Suprapubic skin (tissue), 3 donors: ENCODE measurements at regions not wholly inside any gene's neighbourhood (a gene's known extent, or its start where the extent isn't known, plus 50 kb on each side); places are given as distances from the start of the nearest gene placed in this dataset.

Experiments
- POLR2A ChIP-seq, 2 donors: fragments of 450-650 bp; IDR thresholded peaks; one replicate each; pipeline ENCODE4 v1.6.1; 2017; ENCODE audit warnings: antibody characterized with exemption in 2 of 2, mild to moderate bottlenecking in 2 of 2, moderate library complexity in 2 of 2
- TF ChIP-seq, protein P1 (sequence below), 2 donors: fragments of 200-600 bp in 1 of 2; fragments of 450-650 bp in 1 of 2; sonication (generic) in 1 of 2; IDR thresholded peaks; one replicate each; pipeline ENCODE4 v1.5.1; 2016 to 2019; ENCODE audit warnings: antibody characterized with exemption in 2 of 2, mild to moderate bottlenecking in 1 of 2, moderate library complexity in 1 of 2

- no peak for TF ChIP-seq POLR2A (IDR thresholded peaks at IDR 0.05)
- TF ChIP-seq, protein P1, sequence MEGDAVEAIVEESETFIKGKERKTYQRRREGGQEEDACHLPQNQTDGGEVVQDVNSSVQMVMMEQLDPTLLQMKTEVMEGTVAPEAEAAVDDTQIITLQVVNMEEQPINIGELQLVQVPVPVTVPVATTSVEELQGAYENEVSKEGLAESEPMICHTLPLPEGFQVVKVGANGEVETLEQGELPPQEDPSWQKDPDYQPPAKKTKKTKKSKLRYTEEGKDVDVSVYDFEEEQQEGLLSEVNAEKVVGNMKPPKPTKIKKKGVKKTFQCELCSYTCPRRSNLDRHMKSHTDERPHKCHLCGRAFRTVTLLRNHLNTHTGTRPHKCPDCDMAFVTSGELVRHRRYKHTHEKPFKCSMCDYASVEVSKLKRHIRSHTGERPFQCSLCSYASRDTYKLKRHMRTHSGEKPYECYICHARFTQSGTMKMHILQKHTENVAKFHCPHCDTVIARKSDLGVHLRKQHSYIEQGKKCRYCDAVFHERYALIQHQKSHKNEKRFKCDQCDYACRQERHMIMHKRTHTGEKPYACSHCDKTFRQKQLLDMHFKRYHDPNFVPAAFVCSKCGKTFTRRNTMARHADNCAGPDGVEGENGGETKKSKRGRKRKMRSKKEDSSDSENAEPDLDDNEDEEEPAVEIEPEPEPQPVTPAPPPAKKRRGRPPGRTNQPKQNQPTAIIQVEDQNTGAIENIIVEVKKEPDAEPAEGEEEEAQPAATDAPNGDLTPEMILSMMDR (IDR thresholded peaks at IDR 0.05), result no peak
Observed at GRCh38 chr4:100632163-100632562, 114.3 kb upstream of the EMCN start.
